Breast epithelium (tissue), 3 donors: ENCODE measurements at regions not wholly inside any gene's neighbourhood (a gene's known extent, or its start where the extent isn't known, plus 50 kb on each side); places are given as distances from the start of the nearest gene placed in this dataset.

Source experiments
- CTCF ChIP-seq, 3 donors: fragments of 450-650 bp; IDR thresholded peaks; one replicate each; pipeline ENCODE4 v1.5.1; 2016 to 2017; ENCODE audit warnings: antibody characterized with exemption in 3 of 3, mild to moderate bottlenecking in 3 of 3, moderate library complexity in 3 of 3
- POLR2A ChIP-seq: fragments of 450-650 bp; IDR thresholded peaks from one replicate; pipeline ENCODE4 v1.6.1; 2016; ENCODE audit warnings: antibody characterized with exemption, mild to moderate bottlenecking, moderate library complexity

GRCh38 chr2:120917886-120918285 lies 182.2 kb downstream of the GLI2 start:
- no peak for TF ChIP-seq CTCF (IDR thresholded peaks at IDR 0.05)
- TF ChIP-seq POLR2A, result no peak
